ENCODE measurements at regions not wholly inside any gene's neighbourhood (a gene's known extent, or its start where the extent isn't known, plus 50 kb on each side); places are given as distances from the start of the nearest gene placed in this dataset.
"Not testable (repeated sequence)": the region's sequence is repeated elsewhere in the genome, so short reads cannot be mapped to it uniquely, and the experiment has no call there.

DNA sequence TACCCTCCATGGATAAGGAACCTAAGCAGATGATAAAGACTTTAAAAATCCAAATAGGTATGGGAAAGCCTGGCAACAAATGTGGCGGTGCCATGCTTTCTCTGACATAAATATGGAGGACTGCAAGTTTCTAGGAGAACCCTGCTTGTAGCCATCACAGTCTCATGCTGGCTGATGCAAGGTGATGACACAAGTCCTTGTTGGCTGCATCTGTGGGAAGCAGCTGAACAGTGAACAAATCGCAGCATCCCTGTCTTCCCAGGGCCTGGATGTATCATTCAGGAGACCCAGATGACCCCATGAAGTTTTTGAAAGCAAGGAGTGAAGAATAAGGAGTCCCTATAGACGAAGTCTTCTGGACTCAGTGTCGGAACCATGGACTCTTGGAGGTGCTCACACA is 234.4 kb upstream of the HS3ST1 start:
- in situ Hi-C loops (cut with MboI; ENCODE audit: low pct_ligation_motif_present in 1 of 4, low pct_unique_long_range_greater_than_20kb in 1 of 4, low sequenced_read_pairs in 3 of 4) = loop anchor here in 1 of 4 donors (25.0 kb wide), 1 partner anchor 99 kb away; no protein-coding TSS in a partner anchor
- H3K4me1 ChIP-seq = no peaks in the 10 kb centered on the region
- no peaks in the 10 kb centered on the region for H3K9me3 ChIP-seq
- H3K27me3 ChIP-seq = no peaks in the 10 kb centered on the region
- no peak overlapping the region for H3K27ac ChIP-seq
- no peaks in the 10 kb centered on the region for H3K36me3 ChIP-seq
- TF ChIP-seq POLR2A (IDR thresholded peaks at IDR 0.05) = no peak
- no peak overlapping the region for H3K4me3 ChIP-seq
- 90 to 100% methylated on average over 1 to 4 of the region's 4 CpGs for WGBS, 2 donors (ENCODE audit: low coverage in 1 of 2)
- intact Hi-C loops (cut with DNase I; ENCODE audit: low total_unique reads) = no loop called here
- no peak for DNase-seq

DNA sequence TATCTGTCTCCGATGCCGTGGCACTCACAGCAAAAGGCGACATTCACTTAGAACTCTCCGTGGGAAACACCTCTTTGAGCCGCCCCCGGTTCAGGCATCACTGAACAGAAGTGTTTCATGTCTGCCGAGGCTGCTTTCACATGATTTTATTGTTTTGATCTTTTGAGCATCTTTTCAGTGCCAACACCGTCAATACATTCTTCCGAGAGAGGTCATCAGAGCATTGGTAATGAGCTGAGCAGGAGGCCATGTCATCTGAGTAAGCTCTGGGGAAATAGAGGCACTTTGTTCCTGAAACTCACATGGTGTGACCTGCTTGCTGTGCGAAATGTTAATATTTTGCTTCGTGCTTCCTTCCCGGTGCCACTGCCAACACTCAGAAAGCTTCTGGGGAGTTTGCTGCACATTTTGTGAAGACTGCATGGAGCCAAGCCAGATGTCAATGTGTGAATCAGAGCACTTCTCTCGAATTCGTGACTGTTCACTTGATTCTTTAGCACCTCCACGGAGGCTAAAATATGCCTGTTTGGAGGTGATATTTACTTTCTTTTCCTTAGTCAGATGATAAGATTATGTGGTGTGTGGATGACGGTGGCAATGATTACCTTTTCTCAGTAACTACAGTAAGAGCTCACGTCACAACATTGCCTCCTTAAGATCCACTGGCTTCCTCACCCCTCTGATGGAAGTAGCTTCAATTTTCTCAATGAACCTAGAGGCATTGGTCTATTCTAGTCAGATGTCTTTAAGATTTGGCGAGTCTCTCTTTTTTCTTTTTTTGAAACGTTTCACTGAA is 222.3 kb upstream of the HS3ST1 start:
- no peak for DNase-seq
- Histone ChIP-seq H3K9me3 (no peaks in the 10 kb centered on the region), H3K27ac (no peak overlapping the region), H3K36me3 (no peaks in the 10 kb centered on the region), H3K27me3 (no peaks in the 10 kb centered on the region), H3K4me1 (no peaks in the 10 kb centered on the region), H3K4me3 (no peak overlapping the region)
- intact Hi-C loops (cut with DNase I; ENCODE audit: low total_unique reads) = no loop called here
- in situ Hi-C loops (cut with MboI; ENCODE audit: low pct_ligation_motif_present in 1 of 4, low pct_unique_long_range_greater_than_20kb in 1 of 4, low sequenced_read_pairs in 3 of 4) = loop anchor here in 1 of 4 donors (25.0 kb wide), 1 partner anchor 111 kb away; no protein-coding TSS in a partner anchor
- TF ChIP-seq, protein P1, sequence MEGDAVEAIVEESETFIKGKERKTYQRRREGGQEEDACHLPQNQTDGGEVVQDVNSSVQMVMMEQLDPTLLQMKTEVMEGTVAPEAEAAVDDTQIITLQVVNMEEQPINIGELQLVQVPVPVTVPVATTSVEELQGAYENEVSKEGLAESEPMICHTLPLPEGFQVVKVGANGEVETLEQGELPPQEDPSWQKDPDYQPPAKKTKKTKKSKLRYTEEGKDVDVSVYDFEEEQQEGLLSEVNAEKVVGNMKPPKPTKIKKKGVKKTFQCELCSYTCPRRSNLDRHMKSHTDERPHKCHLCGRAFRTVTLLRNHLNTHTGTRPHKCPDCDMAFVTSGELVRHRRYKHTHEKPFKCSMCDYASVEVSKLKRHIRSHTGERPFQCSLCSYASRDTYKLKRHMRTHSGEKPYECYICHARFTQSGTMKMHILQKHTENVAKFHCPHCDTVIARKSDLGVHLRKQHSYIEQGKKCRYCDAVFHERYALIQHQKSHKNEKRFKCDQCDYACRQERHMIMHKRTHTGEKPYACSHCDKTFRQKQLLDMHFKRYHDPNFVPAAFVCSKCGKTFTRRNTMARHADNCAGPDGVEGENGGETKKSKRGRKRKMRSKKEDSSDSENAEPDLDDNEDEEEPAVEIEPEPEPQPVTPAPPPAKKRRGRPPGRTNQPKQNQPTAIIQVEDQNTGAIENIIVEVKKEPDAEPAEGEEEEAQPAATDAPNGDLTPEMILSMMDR (IDR thresholded peaks at IDR 0.05) = no peak
- TF ChIP-seq POLR2A (IDR thresholded peaks at IDR 0.05) (no peak), EP300 (IDR thresholded peaks at IDR 0.05; ENCODE audit: low read depth) (no peak), POLR2AphosphoS5 (IDR thresholded peaks at IDR 0.05) (no peak)
- 79 to 80% methylated on average over 16 to 19 of the region's 19 CpGs for WGBS, 2 donors (ENCODE audit: low coverage in 1 of 2)

DNA sequence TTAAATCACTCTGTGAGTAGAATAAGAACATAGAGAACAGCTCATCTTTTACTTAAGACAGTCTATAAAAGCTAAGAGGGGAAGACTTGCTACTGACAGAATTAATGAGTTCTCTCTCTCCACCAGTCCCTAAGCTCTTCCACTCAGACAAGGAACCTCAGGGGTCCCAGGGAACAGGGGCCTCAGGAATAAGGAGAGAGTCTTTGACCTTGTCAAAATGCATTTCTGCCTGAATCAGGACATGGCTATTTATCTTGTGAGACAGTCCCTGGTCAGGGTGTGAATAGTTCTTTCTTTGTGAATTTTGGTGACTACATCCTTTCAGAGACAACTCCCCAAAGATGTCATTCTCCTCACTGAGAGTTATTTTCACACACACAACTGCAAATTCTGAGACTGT is 218.7 kb upstream of the HS3ST1 start:
- in situ Hi-C loops (cut with MboI; ENCODE audit: low pct_ligation_motif_present in 1 of 4, low pct_unique_long_range_greater_than_20kb in 1 of 4, low sequenced_read_pairs in 3 of 4) = loop anchor here in 1 of 4 donors (25.0 kb wide), 1 partner anchor 235 kb away; no protein-coding TSS in a partner anchor

GRCh38 chr4:11643081-11643480 is 214.4 kb upstream of the HS3ST1 start:
- H3K4me1 ChIP-seq; DNase-seq; H3K27ac ChIP-seq; intact Hi-C loops (cut with DNase I; ENCODE audit: low total_unique reads); H3K9me3 ChIP-seq; H3K27me3 ChIP-seq; H3K4me3 ChIP-seq; H3K36me3 ChIP-seq: not testable (repeated sequence)
- in situ Hi-C loops (cut with MboI; ENCODE audit: low pct_ligation_motif_present in 1 of 4, low pct_unique_long_range_greater_than_20kb in 1 of 4, low sequenced_read_pairs in 3 of 4) = loop anchor here in 1 of 4 donors (25.0 kb wide), 1 partner anchor 231 kb away; no protein-coding TSS in a partner anchor
- WGBS, 2 donors (ENCODE audit: low coverage in 1 of 2) = 82 to 85% methylated on average over 2 of the region's 2 CpGs

More for the DNA sequence above, 218.7 kb upstream of the HS3ST1 start:
- no peaks in the 10 kb centered on the region for H3K4me1 ChIP-seq
- H3K27ac ChIP-seq = no peak overlapping the region
- no peaks in the 10 kb centered on the region for H3K9me3 ChIP-seq
- no peak for DNase-seq
- H3K36me3 ChIP-seq = no peaks in the 10 kb centered on the region
- TF ChIP-seq POLR2AphosphoS5 (IDR thresholded peaks at IDR 0.05) (no peak), POLR2A (IDR thresholded peaks at IDR 0.05) (no peak), EP300 (IDR thresholded peaks at IDR 0.05; ENCODE audit: low read depth) (no peak)
- TF ChIP-seq, protein P1 (IDR thresholded peaks at IDR 0.05) = no peak
- no peak overlapping the region for H3K4me3 ChIP-seq
- H3K27me3 ChIP-seq = no peaks in the 10 kb centered on the region
- intact Hi-C loops (cut with DNase I; ENCODE audit: low total_unique reads) = no loop called here

DNA sequence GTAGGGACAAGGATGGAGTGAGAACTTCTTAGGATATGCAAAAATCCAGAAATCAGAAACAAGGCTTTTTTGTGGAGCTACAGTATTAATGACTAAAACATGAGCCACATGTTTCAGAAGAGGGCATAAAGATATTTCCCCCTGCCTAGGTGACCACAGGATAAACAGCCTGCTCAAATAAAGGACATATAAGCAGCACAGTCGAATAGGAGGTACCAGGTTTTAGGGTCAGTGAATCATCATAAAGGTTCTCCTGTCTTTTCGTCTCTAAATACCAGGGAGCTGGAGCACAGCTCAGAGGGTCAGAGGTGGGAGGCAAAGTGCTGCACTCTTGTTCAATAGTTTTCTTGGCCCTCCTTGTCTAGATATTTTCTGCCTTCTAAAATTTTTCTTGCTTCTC is 211.9 kb upstream of the HS3ST1 start:
- Histone ChIP-seq H3K4me1 (no peaks in the 10 kb centered on the region), H3K9me3 (peaks cover 6 to 8% of the 10 kb centered on the region in 2 donors), H3K4me3 (no peak overlapping the region), H3K27me3 (no peaks in the 10 kb centered on the region), H3K27ac (no peak overlapping the region), H3K36me3 (no peaks in the 10 kb centered on the region)
- TF ChIP-seq EP300 (IDR thresholded peaks at IDR 0.05; ENCODE audit: low read depth) (no peak), POLR2A (IDR thresholded peaks at IDR 0.05) (no peak), POLR2AphosphoS5 (IDR thresholded peaks at IDR 0.05) (no peak)
- TF ChIP-seq, protein P1 (IDR thresholded peaks at IDR 0.05) = no peak
- in situ Hi-C loops (cut with MboI; ENCODE audit: low pct_ligation_motif_present in 1 of 4, low pct_unique_long_range_greater_than_20kb in 1 of 4, low sequenced_read_pairs in 3 of 4) = loop anchor here in 1 of 4 donors (25.0 kb wide), 1 partner anchor 228 kb away; no protein-coding TSS in a partner anchor
- DNase-seq = no peak
- WGBS, 2 donors (ENCODE audit: low coverage in 1 of 2) = 66 to 72% methylated on average over 2 of the region's 2 CpGs
- intact Hi-C loops (cut with DNase I; ENCODE audit: low total_unique reads) = no loop called here

Data from transverse colon (tissue), 4 donors.